Esophagus squamous epithelium (tissue), 4 donors: ENCODE measurements at regions not wholly inside any gene's neighbourhood (a gene's known extent, or its start where the extent isn't known, plus 50 kb on each side); places are given as distances from the start of the nearest gene placed in this dataset.

Experiments used
- CTCF ChIP-seq, 6 experiments: fragments of 450-650 bp in 4 of 6; fragments of 200-600 bp in 2 of 6; sonication (generic) in 2 of 6; IDR thresholded peaks; one replicate each; pipeline ENCODE4 v1.5.1; 2016 to 2019; ENCODE audit warnings: antibody characterized with exemption in 6 of 6, mild to moderate bottlenecking in 4 of 6, moderate library complexity in 4 of 6
- POLR2A ChIP-seq, 4 donors: fragments of 450-650 bp; IDR thresholded peaks; one replicate each; pipeline ENCODE4 v1.6.1; 2017; ENCODE audit warnings: antibody characterized with exemption in 4 of 4, mild to moderate bottlenecking in 4 of 4, moderate library complexity in 3 of 4

GRCh38 chr6:91852252-91852651 lies 1265.4 kb upstream of the MAP3K7 start:
- no peak for TF ChIP-seq CTCF (IDR thresholded peaks at IDR 0.05)
- TF ChIP-seq POLR2A (IDR thresholded peaks at IDR 0.05) = no peak
